Hematopoietic multipotent progenitor cell treated with erythropoietin and hydrocortisone succinate and interleukin-3 and kit ligand, for 8 days (in vitro differentiated cells): ENCODE measurements at regions not wholly inside any gene's neighbourhood (a gene's known extent, or its start where the extent isn't known, plus 50 kb on each side); places are given as distances from the start of the nearest gene placed in this dataset.

Source experiments
- DNase-seq: peaks from one replicate; pipeline ENCODE4 v3.0.0-alpha.2; 2015

DNA sequence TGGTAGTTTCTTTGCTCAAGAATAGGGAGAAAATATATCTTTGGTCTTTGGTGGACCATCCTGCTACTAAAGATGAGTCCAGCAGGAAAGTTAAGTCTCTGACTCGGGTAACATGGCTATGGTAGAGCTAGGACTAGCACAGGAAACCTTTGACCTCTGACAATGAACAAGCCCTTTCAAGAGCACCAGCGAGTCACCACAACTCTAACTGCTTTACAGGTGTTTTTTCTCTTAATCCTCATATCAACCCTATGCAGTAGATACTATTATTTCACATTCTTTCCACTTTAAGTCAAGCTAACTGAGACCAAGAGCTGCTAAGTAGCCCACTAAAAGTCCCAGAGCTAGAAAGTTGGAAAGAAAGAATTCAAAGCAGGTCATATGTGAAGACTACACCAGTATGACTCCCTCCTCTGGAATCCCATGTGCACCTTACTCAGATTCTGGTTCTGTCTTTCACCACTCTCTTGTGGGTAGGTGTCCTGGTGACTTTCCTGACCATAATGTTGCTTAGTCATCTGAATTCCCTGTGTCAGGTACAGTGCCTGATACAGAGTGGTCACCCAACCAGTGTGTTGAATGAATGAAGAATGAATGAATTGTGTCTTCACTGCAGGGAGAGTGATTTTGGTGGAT is 53.8 kb upstream of the ME3 start:
- no peak for DNase-seq

DNA sequence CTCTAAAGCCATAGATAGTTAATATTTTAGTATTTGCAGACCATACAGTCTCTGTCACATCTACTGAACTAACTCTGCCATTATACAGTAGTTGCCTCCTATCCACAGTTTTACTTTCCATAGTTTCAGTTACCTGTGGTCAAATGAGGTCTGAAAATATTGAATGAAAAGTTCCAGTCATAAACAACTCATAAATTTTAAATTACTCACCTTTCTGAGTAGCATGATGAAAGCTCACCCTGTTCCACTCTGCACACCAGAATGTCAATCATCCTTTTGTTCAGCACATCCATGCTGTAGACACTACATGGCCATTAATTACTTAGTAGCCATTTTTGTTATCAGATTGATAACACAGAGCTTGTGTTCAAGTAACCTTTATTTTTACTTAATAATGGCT is 51.7 kb upstream of the ME3 start:
- DNase-seq: no peak

DNA sequence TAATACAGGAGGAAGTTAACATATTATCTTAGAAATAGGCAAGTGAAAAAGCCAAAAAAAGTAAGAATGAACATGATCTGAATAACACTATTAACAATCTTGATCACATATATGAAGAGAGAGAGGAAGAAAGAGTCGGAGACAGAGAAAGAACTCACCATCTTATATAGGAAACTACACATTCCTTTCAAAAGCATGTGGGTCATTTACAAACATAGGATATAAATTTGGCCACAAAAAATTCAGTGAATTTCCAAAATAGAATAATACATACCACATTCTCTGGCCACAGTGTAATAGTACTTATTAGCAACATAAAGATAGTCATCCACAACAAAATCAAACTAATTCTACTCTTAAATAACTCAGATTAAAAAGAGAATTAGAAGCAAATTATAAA is 50.9 kb upstream of the ME3 start:
- DNase-seq: no peak

- DNase-seq: no peak
These were observed 50.3 kb upstream of the ME3 start for GRCh38 chr11:86722748-86723147.
